Endothelial cell of umbilical vein (primary cell): ENCODE measurements at regions not wholly inside any gene's neighbourhood (a gene's known extent, or its start where the extent isn't known, plus 50 kb on each side); places are given as distances from the start of the nearest gene placed in this dataset.

Source experiments
- BruUV-seq: library from RNA; stranded (reverse); fragments of 400-500 nt; replicated peaks from 2 replicates; lab custom pipeline; 2021; lab: Mats Ljungman, UMichigan
- CTCF ChIA-PET: fragments of 300-600, 350-600 bp; sonication (Branson Sonifier 250); formaldehyde crosslinking; loops from one replicate; lab custom pipeline; 2021; ENCODE audit warnings: antibody characterized with exemption, inconsistent platforms; lab: Charles Lee
- POLR2A ChIA-PET: fragments of 300-600, 350-600 bp; sonication (Branson Sonifier 250); formaldehyde crosslinking; loops from one replicate; lab custom pipeline; 2021; ENCODE audit warnings: antibody characterized with exemption, inconsistent platforms; lab: Charles Lee
- DNase-seq: peaks from one replicate; pipeline ENCODE4 v3.0.0-alpha.2; 2011; ENCODE audit warnings: low read depth, low spot score
- FAIRE-seq: peaks from 2 replicates; lab custom pipeline; 2011; peaks lifted over from hg19 to GRCh38; lab: Jason Lieb, UNC
- H2AFZ ChIP-seq: 2 replicates; pipeline ENCODE4 v1.6.0; 2012; ENCODE audit warnings: low read depth, low read length, control low read depth, inconsistent platforms
- H3K27ac ChIP-seq: 2 replicates; pipeline ENCODE4 v1.5.1; 2011; ENCODE audit warnings: low read depth, mild to moderate bottlenecking, control low read depth, low read length, moderate library complexity; ENCODE audit not compliant: insufficient read depth
- H3K27me3 ChIP-seq, 2 experiments: 2 replicates each; pipeline versions ENCODE4 v1.6.0 to v1.6.1; 2011; ENCODE audit warnings: low read length in 2 of 2, mixed read lengths in 1 of 2; ENCODE audit not compliant: control insufficient read depth in 2 of 2, insufficient read depth in 2 of 2
- H3K36me3 ChIP-seq, 2 experiments: 2 replicates in 1 of 2; 3 replicates in 1 of 2; pipeline ENCODE4 v1.5.1; 2011; ENCODE audit warnings: low read length in 2 of 2, mild to moderate bottlenecking in 1 of 2, moderate library complexity in 1 of 2; ENCODE audit not compliant: control insufficient read depth in 2 of 2, insufficient read depth in 2 of 2; ENCODE audit errors: extremely low read depth in 1 of 2
- H3K4me1 ChIP-seq: 3 replicates; pipeline ENCODE4 v1.5.1; 2011; ENCODE audit warnings: mild to moderate bottlenecking, low read length; ENCODE audit not compliant: control insufficient read depth, insufficient read depth; ENCODE audit errors: extremely low read depth
- H3K4me2 ChIP-seq: 2 replicates; pipeline ENCODE4 v1.6.1; 2011; ENCODE audit warnings: low read length, control low read depth, mixed read lengths; ENCODE audit not compliant: insufficient read depth
- H3K4me3 ChIP-seq, 3 experiments: fragments of 200-600 bp in 1 of 3; sonication (generic), shearing (Covaris generic) in 1 of 3; replicated peaks in 1 of 3; 2 replicates each; pipeline ENCODE4 v1.5.1; 2011 to 2016; ENCODE audit warnings: control low read depth in 3 of 3, low read length in 3 of 3, mild to moderate bottlenecking in 2 of 3, inconsistent platforms in 1 of 3, low read depth in 1 of 3, moderate library complexity in 1 of 3; ENCODE audit not compliant: insufficient read depth in 1 of 3
- H3K79me2 ChIP-seq: 2 replicates; pipeline ENCODE4 v1.6.0; 2012; ENCODE audit warnings: low read length, inconsistent platforms; ENCODE audit not compliant: control insufficient read depth, insufficient read depth
- H3K9ac ChIP-seq: replicated peaks from 2 replicates; pipeline ENCODE3; 2011; ENCODE audit warnings: low read length, control low read depth; ENCODE audit not compliant: insufficient read depth; ENCODE audit errors: extremely low read depth
- H3K9me1 ChIP-seq: replicated peaks from 3 replicates; pipeline ENCODE4 v1.6.0; 2011; ENCODE audit warnings: mild to moderate bottlenecking, low read length; ENCODE audit not compliant: control insufficient read depth, insufficient read depth; ENCODE audit errors: extremely low read depth
- H3K9me3 ChIP-seq: replicated peaks from 2 replicates; pipeline ENCODE4 v1.5.1; 2012; ENCODE audit warnings: low read length, inconsistent platforms; ENCODE audit not compliant: control insufficient read depth, insufficient read depth
- H4K20me1 ChIP-seq: replicated peaks from 2 replicates; pipeline ENCODE3; 2011; ENCODE audit warnings: mild to moderate bottlenecking, low read length; ENCODE audit not compliant: control insufficient read depth, insufficient read depth; ENCODE audit errors: extremely low read depth
- CTCF ChIP-seq, 2 donors: IDR thresholded peaks; 1 replicate in 1 of 2; 2 replicates in 1 of 2; pipeline ENCODE4 v1.5.1; 2011; ENCODE audit warnings: low read length in 2 of 2, mild to moderate bottlenecking in 2 of 2, moderate library complexity in 2 of 2, control low read depth in 1 of 2, inconsistent platforms in 1 of 2, low read depth in 1 of 2; ENCODE audit not compliant: insufficient read depth in 1 of 2; ENCODE audit errors: extremely low read depth in 1 of 2
- EZH2 ChIP-seq: IDR thresholded peaks from 2 replicates; pipeline ENCODE4 v1.6.1; 2012; ENCODE audit warnings: borderline replicate concordance, low read depth, mild to moderate bottlenecking, moderate library complexity, low read length, inconsistent platforms; ENCODE audit not compliant: severe bottlenecking
- FOS ChIP-seq: IDR thresholded peaks from 2 replicates; pipeline ENCODE4 v1.6.1; 2011; ENCODE audit warnings: mild to moderate bottlenecking, low read length, moderate library complexity, borderline replicate concordance; ENCODE audit not compliant: insufficient read depth
- GATA2 ChIP-seq: IDR thresholded peaks from 2 replicates; pipeline ENCODE4 v1.7.0; 2011; ENCODE audit warnings: low read depth, mild to moderate bottlenecking, moderate library complexity, mixed read lengths, low read length; ENCODE audit not compliant: insufficient read length, insufficient read depth
- JUN ChIP-seq: IDR thresholded peaks from 2 replicates; pipeline ENCODE4 v1.6.1; 2011; ENCODE audit warnings: borderline replicate concordance, low read depth; ENCODE audit not compliant: insufficient read length, insufficient read depth
- MYC ChIP-seq: IDR thresholded peaks from one replicate; pipeline ENCODE4 v1.6.1; 2011; ENCODE audit warnings: mild to moderate bottlenecking, low read depth, low read length
- POLR2A ChIP-seq: IDR thresholded peaks from 2 replicates; pipeline ENCODE4 v1.6.1; 2012; ENCODE audit warnings: low read depth, mild to moderate bottlenecking, control low read depth, low read length
- POLR2AphosphoS5 ChIP-seq: IDR thresholded peaks from 2 replicates; pipeline ENCODE4 v1.6.1; 2012; ENCODE audit warnings: low read depth, mild to moderate bottlenecking, control low read depth, low read length, moderate library complexity; ENCODE audit not compliant: insufficient read depth
- dilution Hi-C: fragments of 300-500 bp; cut with MboI; formaldehyde crosslinking; loops from one replicate; pipeline ENCODE4 v1.15.0; 2019; ENCODE audit warnings: low sequenced_read_pairs; ENCODE audit not compliant: extremely low pct_ligation_motif_present
- intact Hi-C: fragments of 100-400 bp; cut with micrococcal nuclease; formaldehyde crosslinking; loops from one replicate; pipeline ENCODE4 v1.10.0; 2022
- TF ChIP-seq, protein P1 (sequence below): IDR thresholded peaks from 2 replicates; pipeline ENCODE4 v1.6.1; 2011; ENCODE audit not compliant: insufficient read depth, insufficient read length

- POLR2A ChIA-PET, result no interaction called here
- FAIRE-seq, result no peak
- CTCF ChIA-PET, result interaction anchor here (0.7 to 1.3 kb wide), 2 partner anchors 162 to 175 kb away, joined by 3 to 4 read pairs; no protein-coding TSS in a partner anchor
- H2AFZ ChIP-seq, result no peak overlapping the region
- no peaks in the 10 kb centered on the region for H3K36me3 ChIP-seq
- no peaks in the 10 kb centered on the region for H3K9me3 ChIP-seq
- intact Hi-C loops, result no loop called here
- no peak overlapping the region for H3K4me3 ChIP-seq
- no peak overlapping the region for H3K27ac ChIP-seq
- no peak overlapping the region for H3K4me2 ChIP-seq
- dilution Hi-C loops, result no loop called here
- H3K9me1 ChIP-seq, result no peaks in the 10 kb centered on the region
- H3K9ac ChIP-seq, result no peak overlapping the region
- peaks cover 2 to 5% of the 10 kb centered on the region in 2 experiments for H3K27me3 ChIP-seq
- H3K79me2 ChIP-seq, result no peaks in the 10 kb centered on the region
- TF ChIP-seq MYC (no peak), FOS (no peak), JUN (no peak), POLR2AphosphoS5 (no peak), CTCF (IDR thresholded peaks at IDR 0.05; ENCODE audit: extremely low read depth in 1 of 2, insufficient read depth in 1 of 2, low read depth in 1 of 2, low read length in 2 of 2) (no peak), GATA2 (no peak), POLR2A (no peak), EZH2 (no peak)
- TF ChIP-seq, protein P1, sequence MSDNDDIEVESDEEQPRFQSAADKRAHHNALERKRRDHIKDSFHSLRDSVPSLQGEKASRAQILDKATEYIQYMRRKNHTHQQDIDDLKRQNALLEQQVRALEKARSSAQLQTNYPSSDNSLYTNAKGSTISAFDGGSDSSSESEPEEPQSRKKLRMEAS, result no peak
- H4K20me1 ChIP-seq, result no peaks in the 10 kb centered on the region
- no peaks in the 10 kb centered on the region for H3K4me1 ChIP-seq
- DNase-seq, result no peak
- BruUV-seq, result no TSS peak
These were observed 111.5 kb upstream of the KCNK2 start for GRCh38 chr1:214971071-214971470.
